T-helper 2 cell treated with Interferon-gamma antibody and Interleukin-4, amounts not matched to agents 100 ng/mL and 5 ng/mL, for 36 hours (primary cell): ENCODE measurements at regions not wholly inside any gene's neighbourhood (a gene's known extent, or its start where the extent isn't known, plus 50 kb on each side); places are given as distances from the start of the nearest gene placed in this dataset.

Experiments
- intact Hi-C: fragments of 100-400 bp; cut with micrococcal nuclease; formaldehyde crosslinking; loops from one replicate; pipeline ENCODE4 v1.15.1; 2023

DNA sequence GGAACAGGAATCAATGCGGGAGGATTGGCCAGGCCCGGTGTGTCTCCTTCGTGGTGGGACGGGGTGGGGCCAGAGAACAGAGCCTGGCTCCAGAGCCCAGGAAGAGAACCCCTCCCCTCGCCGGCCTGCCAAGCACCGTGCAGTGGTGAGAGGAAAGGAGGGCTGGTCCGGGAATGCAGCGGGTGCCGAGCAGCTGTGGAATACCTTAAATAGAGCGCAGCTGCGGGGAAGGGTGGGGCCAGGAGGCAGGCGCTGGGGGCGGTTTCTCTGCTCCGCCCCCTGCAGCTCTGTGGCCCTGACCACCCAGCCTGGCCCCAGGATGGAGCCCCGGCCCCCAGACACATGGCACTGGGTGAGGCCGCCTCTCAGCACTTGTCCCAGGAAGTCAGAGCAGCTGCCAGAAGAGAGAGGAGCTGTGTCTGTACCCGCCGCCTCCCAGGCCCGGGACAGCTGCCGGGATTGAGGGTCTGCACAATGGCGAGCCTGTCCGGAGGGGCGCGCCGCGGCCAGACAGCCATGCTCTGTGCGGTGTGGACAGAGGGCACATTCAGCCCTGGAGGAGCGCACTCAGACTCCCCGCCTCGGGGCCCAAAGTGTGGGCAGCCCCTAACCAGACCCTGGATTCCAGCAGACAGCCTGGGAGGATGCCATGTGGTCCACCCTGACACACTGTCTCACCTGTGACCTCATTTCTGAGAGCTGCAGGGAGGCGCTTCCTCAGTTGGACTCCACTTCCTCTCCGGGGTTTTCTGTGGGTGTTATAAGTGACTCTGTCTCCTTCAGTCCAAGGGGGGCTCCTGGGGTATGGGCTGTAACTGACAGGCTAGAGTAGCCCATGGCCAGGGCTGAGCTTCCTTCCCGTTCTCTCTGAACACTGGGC is 268.8 kb downstream of the SEC14L1 start:
- intact Hi-C loops: loop anchor here (5.0 to 10.0 kb wide), 2 partner anchors 37 to 85 kb away; no protein-coding TSS in a partner anchor

DNA sequence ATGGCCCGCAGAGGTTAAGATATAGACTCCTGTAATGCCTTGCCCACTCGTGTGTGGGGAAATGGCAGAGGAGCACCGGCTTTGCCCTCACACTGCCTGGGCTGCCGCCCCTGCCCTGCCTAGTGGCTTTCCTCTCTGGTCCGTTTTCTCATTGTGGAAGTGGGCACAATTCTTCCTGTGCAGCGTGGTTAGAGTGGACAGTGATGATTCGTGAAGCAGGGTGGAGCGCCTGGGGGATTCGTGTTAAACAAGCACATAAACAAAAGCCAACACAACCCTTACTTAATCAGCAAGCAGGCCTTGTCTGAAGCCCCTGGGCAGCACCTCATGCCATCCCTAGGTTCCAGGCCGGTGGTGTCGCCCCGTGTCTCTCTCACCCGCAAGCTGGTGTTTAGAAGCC is 269.7 kb downstream of the SEC14L1 start:
- intact Hi-C loops: no loop called here

- intact Hi-C loops: no loop called here
Measured at GRCh38 chr17:77414811-77415400, 274.1 kb downstream of the SEC14L1 start.

GRCh38 chr17:77416105-77416713 is 275.4 kb downstream of the SEC14L1 start:
- intact Hi-C loops: no loop called here

GRCh38 chr17:77417575-77417974 is 276.8 kb downstream of the SEC14L1 start:
- intact Hi-C loops: no loop called here

- intact Hi-C loops: no loop called here
Measured at GRCh38 chr17:77418609-77419008, 277.8 kb downstream of the SEC14L1 start.

DNA sequence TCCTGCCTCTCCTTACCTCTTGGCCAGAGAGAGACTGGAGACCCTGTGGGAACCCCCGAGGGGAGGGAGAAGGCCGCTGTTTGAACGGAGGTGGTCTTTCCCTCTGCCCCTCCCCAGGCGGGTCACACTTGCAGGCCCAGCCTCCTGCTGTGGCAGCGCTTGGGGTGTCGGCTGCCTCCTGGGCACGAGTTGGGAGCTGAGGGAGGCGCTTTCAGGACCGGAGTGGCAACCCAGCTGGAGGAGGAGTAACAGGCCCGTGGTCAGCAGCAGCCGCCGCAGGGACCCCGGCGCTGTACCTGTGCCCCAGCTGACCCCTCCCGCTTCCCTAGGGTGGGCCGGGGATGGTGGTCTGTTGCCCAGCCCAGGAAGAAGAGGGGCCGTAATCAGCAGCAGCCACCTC is 278.3 kb downstream of the SEC14L1 start:
- intact Hi-C loops: no loop called here

DNA sequence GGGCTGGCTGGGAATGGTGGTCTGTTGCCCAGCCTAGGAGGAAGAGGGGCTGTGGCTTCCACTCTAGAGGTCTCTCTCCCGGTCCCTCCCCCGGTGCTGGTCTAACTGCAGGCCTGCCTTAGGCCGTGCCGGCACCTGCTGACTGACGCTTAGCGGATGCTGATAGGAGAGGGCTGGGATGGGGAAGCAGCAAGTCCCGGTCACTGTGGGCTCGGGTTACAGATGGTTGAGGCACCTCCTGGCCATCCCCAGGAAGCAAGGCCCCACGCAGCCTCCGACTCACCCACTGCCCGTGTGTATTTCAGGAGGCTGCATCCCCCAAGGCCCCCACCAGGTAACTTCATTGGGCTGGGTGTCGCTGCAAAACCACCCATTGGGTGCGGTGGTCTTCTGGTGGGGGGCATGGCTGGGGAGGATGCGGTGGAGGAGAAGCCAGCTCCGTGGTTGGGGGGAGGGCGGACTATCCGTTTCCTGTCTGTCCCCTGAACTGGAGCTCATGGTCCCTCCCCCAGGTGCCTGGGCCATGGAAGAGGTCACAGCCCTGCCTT is 278.9 kb downstream of the SEC14L1 start:
- intact Hi-C loops: loop anchor here (2.0 kb wide), 1 partner anchor 13 kb away; no protein-coding TSS in a partner anchor

GRCh38 chr17:77420095-77420803 is 279.5 kb downstream of the SEC14L1 start:
- intact Hi-C loops: loop anchor here (2.0 kb wide), 1 partner anchor 13 kb away; no protein-coding TSS in a partner anchor

- intact Hi-C loops: loop anchor here (2.0 kb wide), 1 partner anchor 14 kb away; no protein-coding TSS in a partner anchor
Measured at GRCh38 chr17:77420804-77421629, 280.2 kb downstream of the SEC14L1 start.

GRCh38 chr17:77421630-77421972 is 280.8 kb downstream of the SEC14L1 start:
- intact Hi-C loops: loop anchor here (2.0 kb wide), 1 partner anchor 15 kb away; no protein-coding TSS in a partner anchor

- intact Hi-C loops: no loop called here
Measured at GRCh38 chr17:77422104-77422747, 281.5 kb downstream of the SEC14L1 start.

- intact Hi-C loops: no loop called here
Measured at GRCh38 chr17:77422748-77423113, 282.0 kb downstream of the SEC14L1 start.

DNA sequence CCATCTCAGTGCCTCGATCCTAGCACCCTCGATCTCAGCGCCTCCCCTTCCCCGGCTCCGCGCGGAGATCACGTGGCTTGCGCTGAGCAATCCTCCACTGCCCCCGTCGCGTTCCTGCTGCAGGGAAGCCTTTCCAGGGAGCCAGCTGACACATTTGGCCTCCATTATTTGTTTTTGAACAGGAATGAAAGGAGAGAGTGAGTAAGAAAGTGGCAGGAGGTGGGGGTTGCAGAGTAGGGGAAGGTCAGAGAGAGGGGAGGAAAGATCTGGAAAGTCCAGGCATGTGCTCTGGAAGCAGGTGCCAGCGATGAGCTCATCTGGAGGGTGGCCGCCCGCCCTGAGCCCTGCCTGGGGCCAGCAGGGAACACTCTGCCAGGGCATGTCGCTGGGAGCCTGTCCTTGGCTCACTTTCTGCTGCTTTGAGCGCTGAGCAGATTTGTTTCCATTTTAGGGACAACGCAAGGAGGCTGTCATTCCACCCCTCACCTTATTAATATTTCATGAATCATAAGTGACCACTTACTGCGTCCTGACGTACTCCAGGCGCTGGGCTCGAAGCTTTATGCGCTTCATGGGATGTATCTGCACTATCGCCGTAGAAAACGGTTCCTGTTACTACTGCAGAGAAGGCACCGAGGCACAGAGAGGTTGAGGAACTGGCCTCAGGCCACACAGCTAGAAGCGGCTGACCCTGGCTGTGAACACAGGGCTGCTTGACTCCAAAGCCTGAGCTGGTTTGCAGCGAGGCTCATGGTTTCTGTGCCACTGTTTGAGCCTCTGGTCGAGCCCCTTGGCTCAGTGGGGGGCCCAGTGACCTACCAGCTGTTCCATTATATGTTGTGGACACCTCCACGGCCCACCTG is 283.1 kb downstream of the SEC14L1 start:
- intact Hi-C loops: no loop called here

GRCh38 chr17:77424585-77425344 is 284.0 kb downstream of the SEC14L1 start:
- intact Hi-C loops: no loop called here

GRCh38 chr17:77425348-77425747 is 284.6 kb downstream of the SEC14L1 start:
- intact Hi-C loops: no loop called here

GRCh38 chr17:77425791-77426641 is 285.2 kb downstream of the SEC14L1 start:
- intact Hi-C loops: no loop called here
